ENCODE measurements at regions not wholly inside any gene's neighbourhood (a gene's known extent, or its start where the extent isn't known, plus 50 kb on each side); places are given as distances from the start of the nearest gene placed in this dataset.

DNA sequence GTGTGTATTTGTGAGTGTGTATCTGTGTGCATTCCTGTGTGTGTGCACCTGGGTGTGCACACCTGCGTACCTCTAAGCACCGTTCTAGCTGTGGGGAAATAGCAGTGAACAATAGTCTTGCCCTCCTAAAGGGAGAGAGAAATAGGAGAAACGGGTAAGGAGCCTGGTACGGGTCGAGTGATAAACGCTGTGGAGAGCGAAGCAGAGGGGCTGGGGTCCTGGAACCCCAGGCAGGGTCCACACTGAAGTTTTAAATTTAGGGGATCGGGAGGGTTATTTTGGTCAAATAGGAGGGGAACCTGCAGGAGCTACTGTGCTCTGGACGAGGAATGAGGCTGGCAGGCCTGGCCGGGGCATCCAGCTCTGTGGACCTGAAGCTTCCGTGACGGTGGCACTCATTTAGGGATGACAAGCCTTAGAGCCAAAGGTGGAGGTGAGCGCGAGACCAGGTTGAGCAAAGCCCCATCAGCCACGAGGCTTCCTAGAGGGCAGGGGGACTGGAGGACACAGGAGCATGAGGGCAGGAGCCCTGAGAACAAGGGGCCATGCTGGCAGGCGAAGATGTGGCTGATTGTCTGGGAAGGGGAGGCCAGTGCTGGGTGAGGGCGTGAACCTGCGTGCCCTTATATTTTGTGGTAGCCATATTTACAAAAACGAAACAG, 188.0 kb downstream of the RTP5 start:
- TF ChIP-seq POLR2A (IDR thresholded peaks at IDR 0.05; ENCODE audit: low read length) (no peak), GATA1 (IDR thresholded peaks at IDR 0.05; ENCODE audit: low read depth, low read length) (no peak)

Measured in erythroblast (primary cell).